ENCODE measurements at regions not wholly inside any gene's neighbourhood (a gene's known extent, or its start where the extent isn't known, plus 50 kb on each side); places are given as distances from the start of the nearest gene placed in this dataset.
A peak's percentile ranks its signal among the peaks of the same experiment; 100 is the strongest.
"Not testable (repeated sequence)": the region's sequence is repeated elsewhere in the genome, so short reads cannot be mapped to it uniquely, and the experiment has no call there.

DNA sequence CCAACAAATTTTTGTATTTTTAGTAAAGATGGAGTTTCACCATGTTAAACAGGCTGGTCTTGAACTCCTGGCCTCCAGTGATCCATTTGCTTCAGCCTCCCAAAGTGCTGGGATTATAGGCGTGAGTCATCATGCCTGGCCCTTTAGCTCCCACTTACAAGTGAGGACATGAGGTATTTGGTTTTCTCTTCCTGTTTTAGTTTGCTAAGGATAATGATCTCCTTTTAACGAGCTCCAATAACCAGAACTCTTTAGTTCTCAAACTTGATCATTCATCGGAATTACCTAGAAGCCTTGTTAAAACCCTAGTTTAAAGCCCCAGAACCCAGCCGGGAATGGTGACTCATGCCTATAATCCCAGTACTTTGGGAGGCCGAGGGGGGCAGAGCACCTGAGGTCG is 481.4 kb downstream of the TYW1 start:
- no peak for DNase-seq (ENCODE audit: low read depth in 4 of 6, low spot score in 6 of 6)
- WGBS (ENCODE audit: insufficient coverage) = 74% methylated on average over 3 of the region's 6 CpGs
- no peaks in the 10 kb centered on the region for H3K9me3 ChIP-seq (ENCODE audit: control insufficient read depth, insufficient read depth, low read length)
- H3K4me3 ChIP-seq (ENCODE audit: low read depth, low read length) = no peak overlapping the region
- H3K27ac ChIP-seq (ENCODE audit: low read depth, low read length) = no peak overlapping the region
- no peaks in the 10 kb centered on the region for H3K36me3 ChIP-seq (ENCODE audit: control insufficient read depth, insufficient read depth, low read length)
- H3K4me1 ChIP-seq (ENCODE audit: control insufficient read depth, insufficient read depth, low read length) = no peaks in the 10 kb centered on the region
- no peaks in the 10 kb centered on the region for H3K27me3 ChIP-seq (ENCODE audit: control insufficient read depth, insufficient read depth, low read length)

GRCh38 chr7:67484244-67484751 is 487.7 kb downstream of the TYW1 start:
- Histone ChIP-seq H3K27ac (ENCODE audit: low read depth, low read length) (no peak overlapping the region), H3K4me3 (ENCODE audit: low read depth, low read length) (peak overlapping the region; percentile 26), H3K27me3 (ENCODE audit: control insufficient read depth, insufficient read depth, low read length) (no peaks in the 10 kb centered on the region), H3K9me3 (ENCODE audit: control insufficient read depth, insufficient read depth, low read length) (no peaks in the 10 kb centered on the region), H3K36me3 (ENCODE audit: control insufficient read depth, insufficient read depth, low read length) (no peaks in the 10 kb centered on the region), H3K4me1 (ENCODE audit: control insufficient read depth, insufficient read depth, low read length) (peaks cover 7% of the 10 kb centered on the region)
- WGBS (ENCODE audit: insufficient coverage) = 0% methylated on average over 8 of the region's 13 CpGs
- peak; percentile 65 to 95 (median 72) for DNase-seq (ENCODE audit: low read depth in 4 of 6, low spot score in 6 of 6)

DNA sequence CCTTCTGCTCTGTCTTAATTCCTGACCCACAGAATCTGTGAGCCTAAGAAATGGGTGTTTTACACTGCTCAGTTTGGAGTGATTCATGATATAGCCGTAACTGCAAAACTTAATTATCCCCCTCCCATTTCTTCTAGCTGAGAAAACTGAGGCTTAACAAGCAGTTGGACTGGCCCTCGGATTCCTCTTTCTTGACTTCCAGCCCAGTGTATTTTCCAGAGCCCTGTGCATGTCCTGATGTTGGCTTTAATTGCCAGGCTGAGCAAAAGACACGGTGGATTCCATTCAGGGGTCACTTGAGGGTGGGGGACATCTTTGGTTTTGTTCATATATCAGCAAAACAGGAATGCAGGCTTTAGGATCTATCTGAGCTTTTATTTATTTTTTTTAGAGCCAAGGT is 489.8 kb downstream of the TYW1 start:
- no peaks in the 10 kb centered on the region for H3K36me3 ChIP-seq (ENCODE audit: control insufficient read depth, insufficient read depth, low read length)
- H3K27ac ChIP-seq (ENCODE audit: low read depth, low read length) = no peak overlapping the region
- peaks cover 7% of the 10 kb centered on the region for H3K4me1 ChIP-seq (ENCODE audit: control insufficient read depth, insufficient read depth, low read length)
- H3K27me3 ChIP-seq (ENCODE audit: control insufficient read depth, insufficient read depth, low read length) = no peaks in the 10 kb centered on the region
- H3K4me3 ChIP-seq (ENCODE audit: low read depth, low read length) = no peak overlapping the region
- WGBS (ENCODE audit: insufficient coverage) = 46% methylated on average over 2 of the region's 3 CpGs
- peaks cover under 1% of the 10 kb centered on the region for H3K9me3 ChIP-seq (ENCODE audit: control insufficient read depth, insufficient read depth, low read length)
- no peak for DNase-seq (ENCODE audit: low read depth in 4 of 6, low spot score in 6 of 6)

GRCh38 chr7:67487316-67487715 is 490.7 kb downstream of the TYW1 start:
- 83% methylated on average over 4 of the region's 7 CpGs for WGBS (ENCODE audit: insufficient coverage)
- Histone ChIP-seq H3K4me1 (ENCODE audit: control insufficient read depth, insufficient read depth, low read length) (peaks cover 7% of the 10 kb centered on the region), H3K36me3 (ENCODE audit: control insufficient read depth, insufficient read depth, low read length) (no peaks in the 10 kb centered on the region), H3K9me3 (ENCODE audit: control insufficient read depth, insufficient read depth, low read length) (peaks cover 3% of the 10 kb centered on the region), H3K27ac (ENCODE audit: low read depth, low read length) (no peak overlapping the region), H3K4me3 (ENCODE audit: low read depth, low read length) (no peak overlapping the region), H3K27me3 (ENCODE audit: control insufficient read depth, insufficient read depth, low read length) (no peaks in the 10 kb centered on the region)
- no peak for DNase-seq (ENCODE audit: low read depth in 4 of 6, low spot score in 6 of 6)

DNA sequence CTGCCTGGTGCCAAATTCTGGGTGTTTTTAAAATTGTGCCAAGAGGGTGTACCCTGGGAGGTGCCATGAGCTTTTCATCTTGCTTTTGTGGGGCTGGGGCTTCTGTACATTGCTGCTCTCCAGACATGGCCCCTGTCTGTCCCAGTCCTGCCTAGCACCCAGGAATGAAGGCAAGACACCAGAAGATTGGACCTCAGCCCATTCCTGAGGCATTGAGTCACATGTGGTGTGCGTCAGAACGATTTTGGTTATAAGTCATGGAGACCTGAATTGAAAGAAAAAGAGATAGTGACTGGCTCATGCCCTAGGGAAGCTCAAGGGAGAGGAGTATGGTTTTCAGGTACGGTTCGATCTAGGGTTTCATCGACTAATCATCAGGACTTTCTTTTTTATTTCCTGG is 493.2 kb downstream of the TYW1 start:
- H3K9me3 ChIP-seq (ENCODE audit: control insufficient read depth, insufficient read depth, low read length) = peaks cover 3% of the 10 kb centered on the region
- no peaks in the 10 kb centered on the region for H3K4me1 ChIP-seq (ENCODE audit: control insufficient read depth, insufficient read depth, low read length)
- WGBS (ENCODE audit: insufficient coverage) = 72% methylated on average over 2 of the region's 5 CpGs
- no peaks in the 10 kb centered on the region for H3K36me3 ChIP-seq (ENCODE audit: control insufficient read depth, insufficient read depth, low read length)
- H3K27me3 ChIP-seq (ENCODE audit: control insufficient read depth, insufficient read depth, low read length) = no peaks in the 10 kb centered on the region
- no peak overlapping the region for H3K27ac ChIP-seq (ENCODE audit: low read depth, low read length)
- no peak for DNase-seq (ENCODE audit: low read depth in 4 of 6, low spot score in 6 of 6)
- H3K4me3 ChIP-seq (ENCODE audit: low read depth, low read length) = no peak overlapping the region

GRCh38 chr7:67493366-67493765 is 496.7 kb downstream of the TYW1 start:
- Histone ChIP-seq H3K27me3 (ENCODE audit: control insufficient read depth, insufficient read depth, low read length) (no peaks in the 10 kb centered on the region), H3K36me3 (ENCODE audit: control insufficient read depth, insufficient read depth, low read length) (no peaks in the 10 kb centered on the region), H3K4me3 (ENCODE audit: low read depth, low read length) (no peak overlapping the region), H3K4me1 (ENCODE audit: control insufficient read depth, insufficient read depth, low read length) (peaks cover 7% of the 10 kb centered on the region), H3K9me3 (ENCODE audit: control insufficient read depth, insufficient read depth, low read length) (peaks cover 3% of the 10 kb centered on the region), H3K27ac (ENCODE audit: low read depth, low read length) (no peak overlapping the region)
- DNase-seq (ENCODE audit: low read depth in 4 of 6, low spot score in 6 of 6) = peak in 1 of 6 donors; percentile 22
- 65% methylated on average over 6 of the region's 8 CpGs for WGBS (ENCODE audit: insufficient coverage)

GRCh38 chr7:67496589-67496988 is 500.0 kb downstream of the TYW1 start:
- Histone ChIP-seq H3K9me3 (ENCODE audit: control insufficient read depth, insufficient read depth, low read length) (peaks cover under 1% of the 10 kb centered on the region), H3K27ac (ENCODE audit: low read depth, low read length) (no peak overlapping the region), H3K4me3 (ENCODE audit: low read depth, low read length) (no peak overlapping the region), H3K4me1 (ENCODE audit: control insufficient read depth, insufficient read depth, low read length) (peaks cover 7% of the 10 kb centered on the region), H3K27me3 (ENCODE audit: control insufficient read depth, insufficient read depth, low read length) (no peaks in the 10 kb centered on the region), H3K36me3 (ENCODE audit: control insufficient read depth, insufficient read depth, low read length) (no peaks in the 10 kb centered on the region)
- 36% methylated on average over 6 of the region's 7 CpGs for WGBS (ENCODE audit: insufficient coverage)
- DNase-seq (ENCODE audit: low read depth in 4 of 6, low spot score in 6 of 6) = peak in 3 of 6 donors; percentile 20 to 84 (median 76)

- not testable (repeated sequence) for H3K9me3 ChIP-seq (ENCODE audit: control insufficient read depth, insufficient read depth, low read length); H3K4me3 ChIP-seq (ENCODE audit: low read depth, low read length); H3K27me3 ChIP-seq (ENCODE audit: control insufficient read depth, insufficient read depth, low read length); H3K4me1 ChIP-seq (ENCODE audit: control insufficient read depth, insufficient read depth, low read length); H3K27ac ChIP-seq (ENCODE audit: low read depth, low read length); DNase-seq (ENCODE audit: low read depth in 4 of 6, low spot score in 6 of 6); H3K36me3 ChIP-seq (ENCODE audit: control insufficient read depth, insufficient read depth, low read length)
- WGBS (ENCODE audit: insufficient coverage) = no CpG with 5 or more reads among the region's 3 CpGs
Observed at GRCh38 chr7:67497914-67498313, 501.3 kb downstream of the TYW1 start.

DNA sequence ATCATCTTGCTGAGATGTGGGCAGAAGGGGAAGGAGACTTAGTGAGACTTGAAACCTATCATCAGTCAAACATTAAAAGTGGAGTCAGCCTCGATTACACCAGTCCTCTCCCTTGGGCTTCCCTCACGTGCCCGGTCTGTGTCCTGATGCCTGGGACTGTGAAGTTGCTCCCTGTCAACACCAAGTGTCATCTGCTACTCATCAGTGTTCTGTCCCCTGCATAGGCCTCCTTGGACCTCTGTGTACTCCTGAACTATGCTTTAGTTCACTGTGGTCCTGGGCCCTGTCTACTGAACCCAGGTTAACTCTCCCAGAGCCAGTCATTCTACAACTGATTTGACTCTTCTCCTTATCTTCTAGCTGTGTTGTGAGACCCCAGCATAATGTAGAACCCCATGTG is 506.3 kb downstream of the TYW1 start:
- 69% methylated on average over 3 of the region's 3 CpGs for WGBS (ENCODE audit: insufficient coverage)
- Histone ChIP-seq H3K9me3 (ENCODE audit: control insufficient read depth, insufficient read depth, low read length) (no peaks in the 10 kb centered on the region), H3K4me1 (ENCODE audit: control insufficient read depth, insufficient read depth, low read length) (no peaks in the 10 kb centered on the region), H3K27ac (ENCODE audit: low read depth, low read length) (no peak overlapping the region), H3K27me3 (ENCODE audit: control insufficient read depth, insufficient read depth, low read length) (no peaks in the 10 kb centered on the region), H3K36me3 (ENCODE audit: control insufficient read depth, insufficient read depth, low read length) (no peaks in the 10 kb centered on the region), H3K4me3 (ENCODE audit: low read depth, low read length) (no peak overlapping the region)
- DNase-seq (ENCODE audit: low read depth in 4 of 6, low spot score in 6 of 6) = no peak

- H3K36me3 ChIP-seq (ENCODE audit: control insufficient read depth, insufficient read depth, low read length) = no peaks in the 10 kb centered on the region
- DNase-seq (ENCODE audit: low read depth in 4 of 6, low spot score in 6 of 6) = peak in 1 of 6 donors; percentile 62
- no peaks in the 10 kb centered on the region for H3K4me1 ChIP-seq (ENCODE audit: control insufficient read depth, insufficient read depth, low read length)
- H3K27me3 ChIP-seq (ENCODE audit: control insufficient read depth, insufficient read depth, low read length) = no peaks in the 10 kb centered on the region
- no peak overlapping the region for H3K27ac ChIP-seq (ENCODE audit: low read depth, low read length)
- no peaks in the 10 kb centered on the region for H3K9me3 ChIP-seq (ENCODE audit: control insufficient read depth, insufficient read depth, low read length)
- H3K4me3 ChIP-seq (ENCODE audit: low read depth, low read length) = no peak overlapping the region
Observed at GRCh38 chr7:67505449-67505848, 508.8 kb downstream of the TYW1 start.

All from spinal cord (tissue), 9 donors.